ENCODE measurements at regions not wholly inside any gene's neighbourhood (a gene's known extent, or its start where the extent isn't known, plus 50 kb on each side); places are given as distances from the start of the nearest gene placed in this dataset.

GRCh38 chr11:82315093-82315492, 418.6 kb downstream of the FAM181B start:
- Histone ChIP-seq H3K27me3 (ENCODE audit: low read length) (no peaks in the 10 kb centered on the region), H3K4me1 (ENCODE audit: insufficient read depth, low read length) (no peaks in the 10 kb centered on the region), H2AFZ (ENCODE audit: low read length) (no peak overlapping the region), H3K36me3 (ENCODE audit: low read depth, low read length) (no peaks in the 10 kb centered on the region), H4K20me1 (ENCODE audit: low read length) (no peaks in the 10 kb centered on the region), H3K4me3 (ENCODE audit: low read length) (no peak overlapping the region), H3K79me2 (ENCODE audit: low read length) (no peaks in the 10 kb centered on the region), H3K9me3 (ENCODE audit: low read length) (peaks cover 27% of the 10 kb centered on the region), H3F3A (ENCODE audit: low read length, unreplicated experiment) (no peaks in the 10 kb centered on the region), H3K9me2 (replicated peaks; ENCODE audit: low read length) (no peaks in the 10 kb centered on the region), H3K9ac (ENCODE audit: low read length) (no peak overlapping the region), H3K27ac (ENCODE audit: low read length) (no peak overlapping the region), H3K4me2 (ENCODE audit: low read length) (no peak overlapping the region)
- POLR2A ChIA-PET (ENCODE audit: unreplicated experiment) = no interaction called here
- intact Hi-C loops (cut with micrococcal nuclease) = no loop called here
- BruUV-seq (replicated peaks) = no TSS peak
- DNase-seq (peak; percentile 46), ATAC-seq (peak; percentile 33; the same call in 1 of the 2 replicates)
- no peak for TF ChIP-seq EZH2phosphoT487 (IDR thresholded peaks at IDR 0.05; ENCODE audit: borderline replicate concordance, low read length)
- peak; percentile 57 for TF ChIP-seq CTCF (conservative IDR thresholded peaks at IDR 0.05; ENCODE audit: low read depth, low read length)
- TF ChIP-seq EZH2 (IDR thresholded peaks at IDR 0.05; ENCODE audit: low read length, unreplicated experiment) = no peak
- CTCF ChIA-PET = no interaction called here

- H3K4me2 ChIP-seq (ENCODE audit: low read length) = no peak overlapping the region
- ChIA-PET POLR2A (ENCODE audit: unreplicated experiment) (no interaction called here), CTCF (no interaction called here)
- no peak overlapping the region for H2AFZ ChIP-seq (ENCODE audit: low read length)
- peaks cover 7% of the 10 kb centered on the region; the same call in 1 of the 2 replicates for H3K9me3 ChIP-seq (ENCODE audit: low read length)
- no peaks in the 10 kb centered on the region for H3F3A ChIP-seq (ENCODE audit: low read length, unreplicated experiment)
- no peak overlapping the region for H3K4me3 ChIP-seq (ENCODE audit: low read length)
- H3K27me3 ChIP-seq (ENCODE audit: low read length) = no peaks in the 10 kb centered on the region
- BruUV-seq (replicated peaks) = no TSS peak
- no peaks in the 10 kb centered on the region for H3K79me2 ChIP-seq (ENCODE audit: low read length)
- H3K4me1 ChIP-seq (ENCODE audit: insufficient read depth, low read length) = no peaks in the 10 kb centered on the region
- H3K27ac ChIP-seq (ENCODE audit: low read length) = no peak overlapping the region
- no peaks in the 10 kb centered on the region for H3K36me3 ChIP-seq (ENCODE audit: low read depth, low read length)
- no peaks in the 10 kb centered on the region for H3K9me2 ChIP-seq (replicated peaks; ENCODE audit: low read length)
- H3K9ac ChIP-seq (ENCODE audit: low read length) = no peak overlapping the region
- DNase-seq (no peak), ATAC-seq (no peak)
- TF ChIP-seq EZH2 (IDR thresholded peaks at IDR 0.05; ENCODE audit: low read length, unreplicated experiment) (no peak), CTCF (conservative IDR thresholded peaks at IDR 0.05; ENCODE audit: low read depth, low read length) (no peak), EZH2phosphoT487 (IDR thresholded peaks at IDR 0.05; ENCODE audit: borderline replicate concordance, low read length) (no peak)
- H4K20me1 ChIP-seq (ENCODE audit: low read length) = no peaks in the 10 kb centered on the region
- intact Hi-C loops (cut with micrococcal nuclease) = no loop called here
Observed at GRCh38 chr11:82308979-82309378, 424.7 kb downstream of the FAM181B start.

GRCh38 chr11:82305123-82305522, 428.5 kb downstream of the FAM181B start:
- ChIA-PET POLR2A (ENCODE audit: unreplicated experiment) (no interaction called here), CTCF (no interaction called here)
- no peaks in the 10 kb centered on the region for H3K27me3 ChIP-seq (ENCODE audit: low read length)
- H4K20me1 ChIP-seq (ENCODE audit: low read length) = no peaks in the 10 kb centered on the region
- intact Hi-C loops (cut with micrococcal nuclease) = no loop called here
- no peaks in the 10 kb centered on the region for H3F3A ChIP-seq (ENCODE audit: low read length, unreplicated experiment)
- no peaks in the 10 kb centered on the region for H3K4me1 ChIP-seq (ENCODE audit: insufficient read depth, low read length)
- no peaks in the 10 kb centered on the region for H3K36me3 ChIP-seq (ENCODE audit: low read depth, low read length)
- no peak overlapping the region for H3K4me3 ChIP-seq (ENCODE audit: low read length)
- no peak overlapping the region for H3K4me2 ChIP-seq (ENCODE audit: low read length)
- DNase-seq = no peak
- no peak overlapping the region for H3K27ac ChIP-seq (ENCODE audit: low read length)
- no peaks in the 10 kb centered on the region for H3K9me2 ChIP-seq (replicated peaks; ENCODE audit: low read length)
- BruUV-seq (replicated peaks) = no TSS peak
- H2AFZ ChIP-seq (ENCODE audit: low read length) = no peak overlapping the region
- no peaks in the 10 kb centered on the region for H3K79me2 ChIP-seq (ENCODE audit: low read length)
- no peak overlapping the region for H3K9ac ChIP-seq (ENCODE audit: low read length)
- TF ChIP-seq EZH2phosphoT487 (IDR thresholded peaks at IDR 0.05; ENCODE audit: borderline replicate concordance, low read length) = no peak
- TF ChIP-seq EZH2 (IDR thresholded peaks at IDR 0.05; ENCODE audit: low read length, unreplicated experiment) = no peak
- no peak for TF ChIP-seq CTCF (conservative IDR thresholded peaks at IDR 0.05; ENCODE audit: low read depth, low read length)
- H3K9me3 ChIP-seq (ENCODE audit: low read length) = peaks cover 13% of the 10 kb centered on the region
- ATAC-seq = no peak

Measured in PC-3 (cell line).